Activated CD4-positive, alpha-beta T cell treated with anti-CD3 and anti-CD28 coated beads for 48 hours (primary cell): ENCODE measurements at regions not wholly inside any gene's neighbourhood (a gene's known extent, or its start where the extent isn't known, plus 50 kb on each side); places are given as distances from the start of the nearest gene placed in this dataset.

Source experiments
- DNase-seq: peaks from one replicate; pipeline ENCODE4 v3.0.0-alpha.2; 2020

- DNase-seq = no peak
Observed at GRCh38 chr16:72444696-72445095, 272.7 kb upstream of the PMFBP1 start.

DNA sequence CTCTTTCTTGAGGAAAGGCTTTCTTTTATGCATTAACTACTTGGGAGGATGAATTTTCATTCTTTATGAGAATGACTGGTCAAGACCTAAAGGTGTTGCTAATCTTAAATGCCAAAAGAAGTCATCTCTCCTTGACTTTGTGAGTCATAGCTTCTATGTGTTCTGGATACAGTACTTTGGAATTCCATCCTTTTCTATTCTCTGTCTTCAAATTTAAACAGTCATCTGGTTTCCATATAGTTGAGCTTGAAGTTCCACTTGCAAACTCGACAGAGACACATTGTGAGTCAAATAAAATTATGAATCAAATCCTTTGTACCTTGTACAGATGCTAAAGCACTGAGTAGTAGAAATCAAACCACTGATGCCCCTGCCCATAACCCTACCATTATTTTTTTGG is 271.9 kb upstream of the PMFBP1 start:
- DNase-seq = no peak

GRCh38 chr16:72442385-72443158 is 270.6 kb upstream of the PMFBP1 start:
- no peak for DNase-seq

DNA sequence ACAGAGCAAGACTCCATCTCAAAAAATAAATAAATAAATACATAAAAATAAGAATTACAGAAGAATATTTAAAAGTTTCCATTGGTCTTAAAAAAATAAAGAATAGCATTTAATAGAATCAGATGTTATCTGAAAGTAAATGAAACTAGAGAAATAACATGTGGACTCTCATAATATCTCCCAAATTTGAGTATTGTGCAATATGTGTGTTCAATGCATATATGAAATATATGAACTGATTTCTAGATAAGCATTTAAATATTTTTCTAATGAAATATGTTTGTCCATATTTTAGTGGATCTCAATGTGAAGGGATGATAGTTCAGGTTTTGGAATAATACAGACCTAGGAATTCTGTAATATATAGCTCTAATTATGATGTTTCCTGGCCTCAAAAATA is 265.9 kb upstream of the PMFBP1 start:
- no peak for DNase-seq

- DNase-seq = no peak
Observed at GRCh38 chr16:72434159-72434558, 262.2 kb upstream of the PMFBP1 start.

DNA sequence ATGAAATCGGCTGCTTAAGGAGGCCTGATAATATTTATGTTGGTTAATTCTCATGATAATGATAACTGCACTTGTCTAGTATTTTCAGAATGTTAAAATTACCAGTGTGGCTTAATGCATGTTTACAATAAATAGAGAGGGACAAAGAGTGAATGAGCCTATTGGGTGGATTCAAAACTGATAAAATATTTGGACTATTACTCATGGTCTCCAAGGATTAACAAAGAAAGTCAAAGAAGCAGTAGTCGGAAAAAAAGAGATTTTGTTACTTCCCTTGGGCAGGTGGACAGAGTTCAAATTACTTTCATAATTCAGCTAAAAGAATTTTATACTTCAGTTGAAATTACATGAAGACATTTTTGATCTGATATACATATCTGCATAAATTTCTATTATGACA is 258.2 kb upstream of the PMFBP1 start:
- no peak for DNase-seq

DNA sequence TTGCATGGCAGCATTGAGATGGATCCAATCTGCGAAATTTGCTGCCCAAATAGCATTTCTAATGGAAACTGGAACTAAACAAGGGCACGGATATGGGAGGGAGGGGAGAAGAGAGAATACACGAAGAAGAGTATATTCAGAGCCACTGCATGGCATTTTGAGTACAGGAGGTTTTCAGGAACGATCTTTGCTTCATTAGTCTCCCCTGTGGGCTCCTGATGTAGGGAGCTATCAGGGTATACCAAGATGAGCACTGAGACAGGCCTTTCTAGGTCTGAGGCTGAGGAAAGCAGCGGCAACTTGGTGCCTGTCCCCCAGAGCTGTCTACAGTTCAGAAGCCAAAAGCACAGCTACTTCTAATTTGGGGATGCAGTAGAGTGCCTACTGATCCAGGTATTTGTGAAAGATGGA is 257.7 kb upstream of the PMFBP1 start:
- DNase-seq = no peak

DNA sequence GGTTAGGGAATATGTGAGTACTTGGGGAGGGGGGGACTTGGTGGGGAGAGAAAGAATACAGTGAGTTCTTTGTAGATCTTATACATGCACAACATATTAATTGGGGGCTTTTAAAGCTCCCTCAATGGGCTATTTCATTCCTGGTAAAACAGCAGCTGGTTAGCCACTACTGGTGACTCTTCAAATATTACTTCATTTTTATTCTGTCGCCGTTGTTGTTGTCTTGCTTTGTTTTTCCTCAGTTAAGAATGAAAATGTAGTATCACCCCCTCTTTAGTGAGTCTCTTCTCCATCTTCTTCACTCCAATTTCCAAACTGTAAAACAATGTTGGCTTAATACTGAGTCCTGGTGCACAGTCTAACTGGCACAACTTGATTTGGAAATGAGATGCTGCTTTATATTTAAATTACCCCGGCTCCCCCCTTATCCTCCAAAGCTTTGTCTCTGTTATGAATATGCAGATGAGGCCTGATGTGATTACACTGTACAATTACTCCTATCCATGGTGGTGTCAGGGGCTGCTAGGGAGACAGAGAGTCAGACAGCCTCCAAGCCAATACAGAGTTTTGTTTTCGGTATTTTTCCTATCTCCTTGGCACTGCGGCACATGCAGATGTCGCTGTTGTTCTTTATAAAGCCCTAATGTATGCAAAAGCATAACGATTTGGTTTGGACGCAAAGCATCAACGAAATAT is 256.9 kb upstream of the PMFBP1 start:
- no peak for DNase-seq

GRCh38 chr16:72427783-72428331 is 255.9 kb upstream of the PMFBP1 start:
- DNase-seq = no peak

- no peak for DNase-seq
Observed at GRCh38 chr16:72427051-72427782, 255.3 kb upstream of the PMFBP1 start.

DNA sequence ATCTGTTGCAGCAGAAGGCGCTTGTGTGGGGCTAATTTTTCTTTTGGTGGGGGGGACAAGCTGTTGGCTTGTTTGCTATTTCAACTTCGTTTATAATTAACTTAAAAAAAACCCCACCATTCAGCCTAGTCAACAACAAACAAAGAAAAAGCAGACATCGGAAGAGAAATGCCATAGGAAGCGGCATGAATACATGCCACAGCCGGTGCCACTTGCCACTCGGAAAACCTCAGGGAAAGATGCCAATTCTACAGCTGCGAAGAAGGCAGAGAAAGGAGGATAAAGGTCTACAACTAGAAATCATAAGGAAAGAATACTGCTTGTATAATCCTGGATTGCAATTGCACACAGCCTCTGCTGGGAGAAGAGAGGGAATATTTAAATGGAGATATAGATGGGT is 254.4 kb upstream of the PMFBP1 start:
- no peak for DNase-seq

GRCh38 chr16:72425571-72426341 is 253.8 kb upstream of the PMFBP1 start:
- no peak for DNase-seq

GRCh38 chr16:72424757-72425156 is 252.8 kb upstream of the PMFBP1 start:
- no peak for DNase-seq

- no peak for DNase-seq
Observed at GRCh38 chr16:72422308-72422897, 250.4 kb upstream of the PMFBP1 start.

DNA sequence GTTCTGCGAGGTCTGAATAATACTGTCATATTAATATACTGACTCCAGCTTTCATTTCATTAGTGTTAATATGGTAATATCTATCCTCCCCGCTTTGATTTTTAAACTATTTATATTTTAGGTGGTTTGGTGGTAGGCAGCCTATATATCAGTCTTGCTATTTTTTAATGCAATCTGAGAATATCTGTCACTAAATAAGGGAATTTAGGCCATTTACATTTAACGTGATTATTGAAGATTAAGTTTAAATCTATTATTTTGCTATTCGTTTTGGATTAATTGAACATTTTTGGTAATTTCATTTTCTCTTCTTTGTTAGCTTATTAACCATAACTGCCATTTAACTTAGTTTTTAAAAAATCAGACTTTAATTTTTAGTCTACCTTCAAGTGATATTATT is 247.7 kb upstream of the PMFBP1 start:
- no peak for DNase-seq

- no peak for DNase-seq
Observed at GRCh38 chr16:72415379-72415778, 243.4 kb upstream of the PMFBP1 start.

- DNase-seq = no peak
Observed at GRCh38 chr16:72410492-72410891, 238.5 kb upstream of the PMFBP1 start.

- no peak for DNase-seq
Observed at GRCh38 chr16:72409423-72409822, 237.5 kb upstream of the PMFBP1 start.

GRCh38 chr16:72406390-72406789 is 234.4 kb upstream of the PMFBP1 start:
- no peak for DNase-seq

DNA sequence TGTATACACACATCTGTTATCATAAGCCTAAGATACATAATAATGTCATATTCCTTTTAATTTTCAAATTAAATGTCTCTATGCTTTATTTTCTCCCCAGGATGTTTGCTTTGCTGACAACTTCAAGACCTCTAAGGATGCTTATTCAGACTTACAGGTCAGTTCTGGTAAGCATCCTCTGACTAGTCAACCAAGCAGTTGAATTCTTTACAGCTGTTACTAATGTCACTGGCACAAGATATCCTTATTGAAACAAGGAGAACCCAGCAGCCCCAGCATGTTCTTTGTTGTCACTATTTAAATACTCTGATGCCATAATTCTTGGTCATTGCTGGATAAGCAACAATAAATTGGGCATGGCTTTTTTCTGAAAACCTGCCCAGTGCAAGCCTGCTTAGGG is 232.3 kb upstream of the PMFBP1 start:
- DNase-seq = no peak

GRCh38 chr16:72401084-72401361 is 229.1 kb upstream of the PMFBP1 start:
- no peak for DNase-seq

DNA sequence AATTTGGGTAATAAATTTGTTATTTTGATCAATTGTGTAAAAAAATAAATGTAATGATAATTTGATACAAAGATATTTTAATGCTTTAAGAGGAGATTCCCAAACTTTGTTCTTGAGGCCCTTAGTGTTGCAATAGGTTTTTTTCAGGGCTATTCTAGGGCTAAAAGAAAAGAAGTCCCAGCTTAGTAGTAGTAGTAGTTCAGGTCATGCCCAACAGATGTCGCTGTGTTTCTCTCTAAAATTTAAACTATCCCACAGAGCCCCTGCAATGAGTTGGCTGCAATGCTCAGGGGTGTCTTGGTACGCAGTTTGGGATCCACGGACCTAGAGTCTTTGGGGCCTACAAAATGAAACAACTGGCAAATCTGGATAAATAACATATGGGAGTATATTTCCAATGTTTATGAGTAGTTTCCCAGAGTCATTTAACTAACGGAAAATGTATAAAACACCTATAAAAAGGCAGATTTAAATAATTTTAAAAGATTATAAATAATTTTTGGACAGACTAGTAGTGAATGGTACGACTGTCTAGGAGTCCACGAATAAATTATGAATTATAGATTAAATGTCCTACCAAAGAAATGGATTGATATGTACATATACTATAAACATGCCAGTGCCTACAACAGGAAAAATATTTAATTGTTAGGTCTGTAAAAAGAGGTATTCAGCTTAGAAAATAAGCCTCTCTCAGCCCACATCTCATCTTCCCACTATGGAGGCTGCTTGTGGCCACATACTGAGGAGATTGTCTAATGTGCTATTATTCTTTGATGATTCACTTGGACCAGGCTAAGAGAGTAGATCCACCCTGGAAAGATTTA is 228.5 kb upstream of the PMFBP1 start:
- DNase-seq = peak; percentile 31
